Common myeloid progenitor, CD34-positive (primary cell): ENCODE measurements at regions not wholly inside any gene's neighbourhood (a gene's known extent, or its start where the extent isn't known, plus 50 kb on each side); places are given as distances from the start of the nearest gene placed in this dataset.
"Not testable (repeated sequence)": the region's sequence is repeated elsewhere in the genome, so short reads cannot be mapped to it uniquely, and the experiment has no call there.

Experiments used
- CTCF ChIA-PET: fragments of 350-600 bp; sonication (Branson Sonifier 250); formaldehyde crosslinking; loops from one replicate; lab custom pipeline; 2021; ENCODE audit warnings: antibody characterized with exemption; lab: Charles Lee
- POLR2A ChIA-PET: fragments of 350-600 bp; sonication (Branson Sonifier 250); formaldehyde crosslinking; loops from one replicate; lab custom pipeline; 2021; ENCODE audit warnings: antibody characterized with exemption; lab: Charles Lee
- DNase-seq, 3 donors: peaks; one replicate each; pipeline versions ENCODE4 v3.0.0 to v3.0.0-alpha.2; 2013
- H3K27ac ChIP-seq, 2 experiments: 1 replicate in 1 of 2; 2 replicates in 1 of 2; pipeline ENCODE4 v1.7.0; 2013; ENCODE audit warnings: inconsistent platforms in 2 of 2, low read length in 2 of 2, mild to moderate bottlenecking in 2 of 2, low read depth in 1 of 2, moderate library complexity in 1 of 2; ENCODE audit not compliant: severe bottlenecking in 2 of 2, insufficient read depth in 1 of 2, poor library complexity in 1 of 2
- H3K27me3 ChIP-seq, 5 experiments: replicated peaks in 2 of 5; 1 replicate in 3 of 5; 2 replicates in 2 of 5; pipeline versions ENCODE4 v1.6.1 to v1.7.0; 2013; ENCODE audit warnings: low read length in 4 of 5, mild to moderate bottlenecking in 2 of 5, moderate library complexity in 2 of 5, inconsistent platforms in 1 of 5; ENCODE audit not compliant: insufficient read depth in 5 of 5, control insufficient read depth in 4 of 5
- H3K36me3 ChIP-seq, 4 experiments: 1 replicate in 2 of 4; 2 replicates in 2 of 4; pipeline versions ENCODE4 v1.6.1 to v1.7.0; 2013; ENCODE audit warnings: low read length in 3 of 4, control low read depth in 1 of 4, mild to moderate bottlenecking in 1 of 4; ENCODE audit not compliant: control insufficient read depth in 4 of 4, insufficient read depth in 4 of 4
- H3K4me1 ChIP-seq, 4 experiments: 1 replicate in 3 of 4; 2 replicates in 1 of 4; pipeline versions ENCODE4 v1.6.1 to v1.7.1; 2013; ENCODE audit warnings: low read length in 3 of 4, mild to moderate bottlenecking in 3 of 4, control low read depth in 1 of 4, inconsistent platforms in 1 of 4, moderate library complexity in 1 of 4; ENCODE audit not compliant: control insufficient read depth in 4 of 4, insufficient read depth in 4 of 4; ENCODE audit errors: control extremely low read depth in 1 of 4
- H3K4me3 ChIP-seq, 7 experiments: 1 replicate in 4 of 7; 2 replicates in 3 of 7; pipeline versions ENCODE4 v1.5.1 to v1.7.0; 2013; ENCODE audit warnings: mild to moderate bottlenecking in 7 of 7, low read length in 6 of 7, moderate library complexity in 6 of 7, inconsistent platforms in 2 of 7, low read depth in 2 of 7, control low read depth in 1 of 7; ENCODE audit not compliant: insufficient read depth in 4 of 7, control insufficient read depth in 1 of 7; ENCODE audit errors: extremely low read depth in 1 of 7
- H3K9me3 ChIP-seq, 5 experiments: 1 replicate in 4 of 5; 2 replicates in 1 of 5; pipeline versions ENCODE4 v1.6.1 to v1.7.1; 2013; ENCODE audit warnings: low read length in 4 of 5, mild to moderate bottlenecking in 2 of 5, inconsistent platforms in 1 of 5, low read depth in 1 of 5, moderate library complexity in 1 of 5; ENCODE audit not compliant: control insufficient read depth in 4 of 5, insufficient read depth in 2 of 5; ENCODE audit errors: control extremely low read depth in 1 of 5
- WGBS: methylation state at CpG from one replicate; pipeline ENCODE4 v1.1.5; 2013; ENCODE audit not compliant: insufficient coverage; 5-methylcytosine and 5-hydroxymethylcytosine counted together

GRCh38 chr2:221892006-221892405 is 319.9 kb upstream of the EPHA4 start:
- H3K4me3 ChIP-seq, CTCF ChIA-PET, DNase-seq, POLR2A ChIA-PET, H3K27ac ChIP-seq, H3K4me1 ChIP-seq, H3K9me3 ChIP-seq, H3K27me3 ChIP-seq, H3K36me3 ChIP-seq: not testable (repeated sequence)
- 97% methylated on average over 6 of the region's 31 CpGs for WGBS

DNA sequence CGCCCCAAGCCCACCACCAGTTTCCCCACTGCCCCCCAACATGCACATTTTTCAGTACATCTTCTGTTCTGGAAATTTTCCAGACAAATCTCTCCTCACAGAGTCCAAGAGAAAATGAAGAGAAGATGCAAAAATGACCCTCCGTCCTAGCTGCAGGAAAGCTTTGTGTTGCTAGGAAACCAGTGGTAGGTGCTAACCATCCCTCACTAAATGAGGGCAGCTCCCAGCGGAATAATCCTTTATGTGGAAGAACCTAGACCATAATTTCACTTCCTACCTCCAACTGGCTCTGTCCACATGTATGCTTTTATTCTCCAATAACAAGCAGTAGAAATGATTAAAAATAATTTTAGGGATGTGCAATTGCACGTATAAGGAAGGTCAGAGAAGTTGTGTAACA is 311.9 kb upstream of the EPHA4 start:
- Histone ChIP-seq H3K4me1 (no peaks in the 10 kb centered on the region), H3K4me3 (no peak overlapping the region), H3K27me3 (no peaks in the 10 kb centered on the region), H3K9me3 (no peaks in the 10 kb centered on the region), H3K36me3 (no peaks in the 10 kb centered on the region), H3K27ac (no peak overlapping the region)
- no peak for DNase-seq
- CTCF ChIA-PET: no interaction called here
- 59% methylated on average over 3 of the region's 4 CpGs for WGBS
- POLR2A ChIA-PET: no interaction called here

DNA sequence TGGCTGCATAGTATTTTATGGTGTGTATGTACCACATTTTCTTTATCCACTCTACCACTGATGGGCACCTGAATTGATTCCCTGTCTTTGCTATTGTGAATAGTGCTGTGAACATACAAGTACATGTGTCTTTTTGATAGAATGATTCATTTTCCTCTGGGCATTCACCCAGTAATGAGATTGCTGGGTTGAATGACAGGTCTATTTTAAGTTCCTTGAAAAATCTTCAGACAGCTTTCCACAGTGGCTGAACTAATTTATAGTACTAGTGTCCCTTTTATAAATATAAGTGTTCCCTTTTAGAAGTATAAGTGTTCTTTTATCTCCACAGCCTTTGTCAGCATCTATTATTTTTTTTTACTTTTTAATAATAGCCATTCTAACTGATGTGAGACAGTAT is 303.9 kb upstream of the EPHA4 start:
- DNase-seq: no peak
- ChIA-PET CTCF (no interaction called here), POLR2A (no interaction called here)

GRCh38 chr2:221874444-221874843 is 302.3 kb upstream of the EPHA4 start:
- Histone ChIP-seq H3K4me1 (no peaks in the 10 kb centered on the region), H3K27me3 (no peaks in the 10 kb centered on the region), H3K36me3 (no peaks in the 10 kb centered on the region), H3K4me3 (no peak overlapping the region), H3K27ac (no peak overlapping the region), H3K9me3 (no peaks in the 10 kb centered on the region)
- WGBS: 100% methylated on average over 2 of the region's 2 CpGs
- CTCF ChIA-PET: no interaction called here
- DNase-seq: no peak
- POLR2A ChIA-PET: no interaction called here

More for the DNA sequence above, 303.9 kb upstream of the EPHA4 start:
- no peaks in the 10 kb centered on the region for H3K36me3 ChIP-seq
- H3K4me3 ChIP-seq: no peak overlapping the region
- H3K27me3 ChIP-seq: no peaks in the 10 kb centered on the region
- H3K27ac ChIP-seq: no peak overlapping the region
- no peaks in the 10 kb centered on the region for H3K4me1 ChIP-seq
- no peaks in the 10 kb centered on the region for H3K9me3 ChIP-seq

DNA sequence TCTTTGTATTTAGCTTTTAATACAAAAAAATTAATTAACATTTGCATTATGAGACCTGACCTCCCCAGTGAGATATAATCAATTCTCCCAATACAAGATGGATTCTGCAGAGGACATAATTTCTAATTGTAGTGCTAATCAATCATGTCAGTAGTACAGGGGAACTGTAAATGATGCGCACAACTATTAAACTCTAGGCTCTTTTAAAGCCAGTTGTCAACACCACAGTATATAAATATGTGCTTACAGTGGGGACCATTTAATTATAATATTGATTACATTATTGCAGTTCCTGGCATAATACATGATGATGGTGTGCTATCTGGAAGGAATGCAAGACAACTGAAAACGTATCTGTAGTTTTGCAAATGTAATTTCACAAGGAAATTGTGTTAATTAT is 285.6 kb upstream of the EPHA4 start:
- Histone ChIP-seq H3K36me3 (no peaks in the 10 kb centered on the region), H3K27me3 (no peaks in the 10 kb centered on the region), H3K27ac (no peak overlapping the region), H3K4me1 (no peaks in the 10 kb centered on the region), H3K9me3 (no peaks in the 10 kb centered on the region), H3K4me3 (no peak overlapping the region)
- CTCF ChIA-PET: no interaction called here
- POLR2A ChIA-PET: no interaction called here
- WGBS: no CpG with 5 or more reads among the region's 2 CpGs
- DNase-seq: no peak

- ChIA-PET CTCF (no interaction called here), POLR2A (no interaction called here)
- 44% methylated on average over 1 of the region's 1 CpG for WGBS
- no peaks in the 10 kb centered on the region for H3K4me1 ChIP-seq
- H3K36me3 ChIP-seq: no peaks in the 10 kb centered on the region
- H3K27ac ChIP-seq: no peak overlapping the region
- H3K4me3 ChIP-seq: no peak overlapping the region
- no peaks in the 10 kb centered on the region for H3K9me3 ChIP-seq
- H3K27me3 ChIP-seq: no peaks in the 10 kb centered on the region
- DNase-seq: no peak
Observed at GRCh38 chr2:221853297-221853696, 281.2 kb upstream of the EPHA4 start.

DNA sequence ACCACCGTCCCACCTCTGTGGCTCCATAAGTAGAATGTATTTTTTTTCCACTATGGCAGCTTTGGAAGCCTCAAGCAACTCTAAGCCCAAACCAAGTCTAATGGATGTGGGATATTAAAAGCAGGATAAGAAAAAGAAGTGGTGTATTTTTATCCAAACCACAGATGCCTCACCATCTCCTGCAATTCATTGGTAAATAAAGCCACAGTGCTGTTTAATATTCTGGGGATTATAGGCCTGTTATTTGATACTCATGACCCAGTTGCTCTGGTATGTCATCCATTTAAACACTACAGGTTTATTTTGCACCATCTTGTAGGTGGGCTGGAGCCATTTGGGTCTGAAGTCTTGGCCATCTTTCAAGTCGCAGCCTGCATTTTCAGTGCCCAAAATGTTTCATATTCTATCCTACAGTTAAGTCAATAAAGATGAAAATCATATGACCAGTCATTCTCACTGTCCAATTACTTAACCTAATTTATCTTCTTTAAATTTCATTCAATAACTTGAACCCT is 279.5 kb upstream of the EPHA4 start:
- POLR2A ChIA-PET: no interaction called here

More for the DNA sequence above, 279.5 kb upstream of the EPHA4 start:
- no peak for DNase-seq
- no peaks in the 10 kb centered on the region for H3K9me3 ChIP-seq
- CTCF ChIA-PET: interaction anchor here (0.9 kb wide), 1 partner anchor 37 kb away, joined by 3 read pairs; no protein-coding TSS in a partner anchor
- H3K4me1 ChIP-seq: no peaks in the 10 kb centered on the region
- H3K36me3 ChIP-seq: no peaks in the 10 kb centered on the region
- WGBS: 100% methylated on average over 1 of the region's 2 CpGs
- no peak overlapping the region for H3K27ac ChIP-seq
- no peak overlapping the region for H3K4me3 ChIP-seq
- no peaks in the 10 kb centered on the region for H3K27me3 ChIP-seq
